ENCODE measurements at regions not wholly inside any gene's neighbourhood (a gene's known extent, or its start where the extent isn't known, plus 50 kb on each side); places are given as distances from the start of the nearest gene placed in this dataset.

- DNase-seq, result no peak
These were observed 928.9 kb downstream of the TBC1D22A start for GRCh38 chr22:47691152-47691895.

GRCh38 chr22:47690586-47690985, 928.1 kb downstream of the TBC1D22A start:
- DNase-seq, result no peak

DNA sequence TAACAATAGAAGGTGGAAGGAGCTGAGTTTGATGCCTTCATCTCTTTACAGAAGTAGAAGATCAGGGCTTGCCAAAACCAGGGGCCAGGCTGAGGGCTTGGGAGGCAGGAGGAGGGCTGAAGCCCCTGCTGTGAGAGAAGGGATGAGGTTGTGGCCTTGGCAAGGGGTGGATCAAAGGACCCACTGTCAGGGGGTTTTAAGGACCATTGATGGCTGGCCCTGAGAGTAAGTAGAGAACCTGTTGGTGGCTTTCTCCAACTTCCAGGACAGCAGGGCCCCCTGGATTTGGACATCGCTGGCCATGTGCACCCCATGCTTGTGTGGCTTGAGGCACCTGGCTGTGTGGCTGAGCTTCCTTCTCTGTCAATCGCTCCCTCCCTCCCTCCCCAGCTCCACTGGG, 927.7 kb downstream of the TBC1D22A start:
- DNase-seq, result no peak

DNA sequence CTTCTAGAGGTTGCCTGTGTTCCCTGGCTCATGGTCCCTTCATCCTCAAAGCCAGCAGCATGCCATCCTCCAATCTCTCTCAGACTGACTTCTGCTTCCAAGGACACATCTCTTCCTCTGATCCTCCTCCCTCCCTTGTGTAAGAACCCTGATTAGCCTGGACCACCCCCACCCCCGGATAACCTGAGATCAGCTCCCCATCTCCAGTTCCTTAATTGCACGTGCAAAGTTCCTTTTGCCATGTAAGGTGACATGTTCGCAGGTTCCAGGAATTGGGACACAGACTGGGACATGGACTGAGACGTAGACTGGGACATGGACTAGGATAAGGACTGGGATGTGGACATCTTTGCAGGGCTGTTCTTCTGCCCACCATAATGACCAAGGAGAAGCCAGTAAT, 925.3 kb downstream of the TBC1D22A start:
- DNase-seq, result no peak

DNA sequence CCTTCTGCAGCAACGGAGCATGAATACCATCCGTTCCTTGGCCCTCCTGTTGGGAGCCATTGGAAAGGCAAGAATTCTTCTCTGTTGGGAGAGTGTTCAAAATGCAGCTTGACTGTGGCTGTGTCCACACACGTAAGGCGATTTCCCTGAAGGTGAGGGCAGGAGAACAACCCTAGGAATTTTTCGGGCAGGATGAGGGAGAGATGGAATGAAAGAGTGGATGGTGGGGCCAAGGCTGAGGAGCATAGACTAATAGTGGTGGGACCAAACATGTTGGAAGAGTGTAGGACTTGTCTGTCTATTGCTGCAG, 924.9 kb downstream of the TBC1D22A start:
- DNase-seq, result no peak

DNA sequence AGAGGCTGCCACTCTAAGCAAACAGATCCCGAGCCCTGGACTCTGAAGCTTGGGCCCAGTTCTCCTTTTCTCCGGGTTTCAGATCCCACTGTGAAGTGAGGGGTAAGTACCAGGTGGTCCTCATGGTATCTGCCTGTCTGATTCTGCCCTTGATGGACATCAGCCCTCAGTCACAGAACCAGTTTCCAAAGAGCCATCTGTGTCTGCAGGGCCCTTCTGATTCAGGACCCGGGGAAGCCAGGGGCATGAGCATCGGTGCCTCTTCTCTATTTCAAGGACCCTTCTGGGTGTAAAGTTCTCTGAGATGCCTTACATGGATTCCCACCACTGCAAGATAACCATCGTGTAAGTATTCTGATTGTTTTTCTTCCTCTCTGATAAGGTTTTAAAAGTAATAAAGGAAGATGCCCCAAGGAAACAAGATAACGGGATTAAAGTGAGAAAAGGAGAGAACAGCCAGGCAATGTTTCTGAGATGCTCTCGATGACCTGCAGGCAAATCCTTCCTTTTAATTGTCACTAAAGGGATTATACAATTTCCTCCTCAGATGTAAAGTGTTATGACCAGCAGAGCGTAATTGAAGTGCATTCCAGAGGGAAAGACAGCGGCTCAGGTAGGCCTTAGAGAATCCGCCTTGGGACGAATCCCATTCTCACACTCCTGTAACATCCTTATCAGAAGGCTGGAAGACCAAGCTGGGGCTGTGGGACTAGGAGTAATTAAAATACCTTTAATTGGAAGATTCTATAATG, 924.3 kb downstream of the TBC1D22A start:
- no peak for DNase-seq

DNA sequence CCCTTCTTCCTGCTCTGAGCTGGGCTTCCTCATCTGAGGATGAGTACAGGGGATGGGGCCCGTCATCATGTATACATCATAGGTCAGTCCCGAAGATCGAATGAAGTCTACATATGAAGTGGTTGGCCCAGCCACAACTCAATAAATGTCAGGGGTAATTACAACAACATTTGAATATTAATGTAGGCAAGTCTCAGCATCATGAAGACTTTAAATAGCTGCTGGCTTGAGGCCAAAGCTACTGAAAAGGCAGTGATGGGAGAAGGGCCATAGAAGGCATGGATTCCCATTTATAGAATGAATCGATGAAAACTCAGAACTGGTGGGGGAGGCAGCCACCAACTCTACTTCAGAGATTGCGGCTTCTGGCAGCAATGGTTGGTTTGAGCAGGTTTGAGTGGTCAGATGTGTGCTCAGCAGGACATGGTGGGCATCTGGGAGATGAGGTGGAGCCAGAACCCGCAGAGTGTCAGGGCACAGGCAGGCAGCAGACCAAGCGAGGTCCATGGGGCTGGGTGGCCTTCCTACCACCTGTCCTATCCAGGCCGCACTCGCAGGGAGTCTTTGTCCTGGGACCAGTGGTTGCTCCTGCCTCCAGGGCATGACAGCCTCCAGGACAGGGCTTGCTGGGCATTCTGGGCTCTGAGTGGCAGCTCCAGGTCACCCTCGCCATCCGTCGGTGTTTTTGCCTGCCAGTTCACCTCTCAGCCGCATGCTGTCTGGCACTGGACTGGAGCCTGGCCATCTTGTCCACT, 919.1 kb downstream of the TBC1D22A start:
- no peak for DNase-seq

DNA sequence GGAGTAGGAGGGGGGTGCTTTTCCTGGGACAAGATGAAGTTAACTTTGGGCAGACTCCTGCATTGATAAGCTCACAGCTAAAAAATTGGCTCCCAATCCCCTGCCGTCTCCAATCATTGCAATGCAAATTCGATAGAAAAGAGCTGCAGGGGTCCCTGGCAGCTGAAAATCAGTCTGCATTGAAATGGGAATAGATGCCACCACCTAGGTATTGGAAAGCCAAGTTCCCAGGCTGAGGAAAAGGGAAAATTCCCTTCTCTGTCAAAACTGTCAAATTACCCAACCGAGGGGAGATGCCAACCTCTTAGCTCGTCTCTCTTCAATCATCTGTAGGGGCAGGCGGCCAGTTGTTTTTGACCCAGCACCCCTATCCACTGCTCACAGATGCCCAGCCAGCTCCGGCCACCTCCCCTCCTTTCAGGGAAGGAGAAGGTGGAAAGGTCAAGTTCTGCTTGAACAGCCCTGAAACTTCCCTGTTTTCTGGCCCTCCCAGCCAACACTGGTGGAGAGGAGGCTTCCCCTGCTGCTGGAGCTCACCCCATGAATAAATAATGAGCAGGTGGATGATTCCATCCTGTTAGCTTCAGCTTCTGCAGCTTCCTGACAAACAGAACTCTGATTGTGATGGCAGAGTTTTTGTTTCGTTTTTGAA, 916.3 kb downstream of the TBC1D22A start:
- no peak for DNase-seq

GRCh38 chr22:47678048-47678447, 915.6 kb downstream of the TBC1D22A start:
- no peak for DNase-seq

- DNase-seq, result no peak
These were observed 914.2 kb downstream of the TBC1D22A start for GRCh38 chr22:47676685-47677084.

GRCh38 chr22:47674600-47674999, 912.1 kb downstream of the TBC1D22A start:
- no peak for DNase-seq

GRCh38 chr22:47673557-47673956, 911.1 kb downstream of the TBC1D22A start:
- DNase-seq, result no peak

- DNase-seq, result no peak
These were observed 910.1 kb downstream of the TBC1D22A start for GRCh38 chr22:47672526-47672925.

DNA sequence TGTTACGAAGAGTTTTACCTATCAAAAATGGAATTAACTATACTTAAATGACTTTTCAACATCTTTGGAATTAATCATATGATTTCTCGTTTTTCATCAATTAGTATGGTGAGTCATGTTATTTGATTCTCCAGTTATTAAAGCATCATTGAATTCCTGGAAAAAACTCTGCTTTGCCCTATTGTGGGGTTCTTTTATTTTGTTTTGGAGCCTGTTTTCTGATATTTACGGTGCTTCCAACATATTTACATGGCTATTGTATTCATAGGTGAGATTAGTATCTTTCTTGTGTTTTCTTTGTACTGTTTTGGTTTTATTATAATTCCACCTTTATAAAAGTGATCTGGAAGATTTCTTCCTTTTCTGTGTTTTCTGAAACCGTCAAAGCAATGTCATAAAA, 902.7 kb downstream of the TBC1D22A start:
- DNase-seq, result no peak

DNA sequence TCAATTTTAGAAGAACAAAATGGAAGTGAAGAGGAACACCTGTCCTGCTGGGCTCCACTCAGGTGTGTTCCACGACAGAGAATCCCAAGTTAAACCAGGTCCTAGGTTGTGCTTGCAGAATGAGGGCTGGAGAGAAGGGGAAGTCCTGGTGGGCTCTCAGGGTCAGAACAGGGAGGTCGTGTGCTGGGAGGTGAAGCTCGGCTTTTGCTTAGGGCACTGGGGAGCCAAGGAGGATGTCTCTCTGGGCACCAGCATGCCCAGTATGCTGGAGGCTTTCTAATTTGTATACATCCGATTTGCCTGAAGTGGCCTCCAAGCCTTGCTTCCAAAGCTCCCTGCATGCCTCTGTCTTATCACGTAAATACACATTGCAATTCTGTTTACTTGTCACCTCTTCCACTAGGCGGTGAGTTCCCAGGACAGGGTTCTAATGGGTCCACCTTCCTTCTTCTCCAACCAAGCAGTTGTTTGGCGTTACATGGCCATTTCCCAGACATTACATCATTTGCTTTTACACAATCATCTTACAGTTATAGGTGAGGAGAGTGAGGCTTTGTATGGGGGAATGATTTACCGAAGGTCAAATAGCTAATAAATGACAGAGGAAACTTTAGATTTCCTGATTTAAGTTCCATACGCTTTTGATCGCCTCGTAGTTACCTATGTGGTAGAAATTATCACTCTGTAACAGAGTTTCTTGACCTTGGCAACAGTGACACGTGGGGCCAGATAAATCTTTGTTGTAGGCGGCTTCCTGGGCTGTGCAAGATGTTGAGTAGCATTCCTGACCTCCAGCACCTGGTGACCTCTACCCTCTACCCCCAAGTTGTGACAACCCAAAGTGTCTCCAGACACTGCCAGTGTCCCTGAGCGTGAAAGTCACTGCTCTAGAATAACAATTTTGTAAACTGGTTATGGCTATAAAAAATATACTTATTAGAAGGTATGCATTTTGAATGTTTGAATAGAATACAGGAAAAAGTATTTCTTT, 901.5 kb downstream of the TBC1D22A start:
- DNase-seq, result no peak

DNA sequence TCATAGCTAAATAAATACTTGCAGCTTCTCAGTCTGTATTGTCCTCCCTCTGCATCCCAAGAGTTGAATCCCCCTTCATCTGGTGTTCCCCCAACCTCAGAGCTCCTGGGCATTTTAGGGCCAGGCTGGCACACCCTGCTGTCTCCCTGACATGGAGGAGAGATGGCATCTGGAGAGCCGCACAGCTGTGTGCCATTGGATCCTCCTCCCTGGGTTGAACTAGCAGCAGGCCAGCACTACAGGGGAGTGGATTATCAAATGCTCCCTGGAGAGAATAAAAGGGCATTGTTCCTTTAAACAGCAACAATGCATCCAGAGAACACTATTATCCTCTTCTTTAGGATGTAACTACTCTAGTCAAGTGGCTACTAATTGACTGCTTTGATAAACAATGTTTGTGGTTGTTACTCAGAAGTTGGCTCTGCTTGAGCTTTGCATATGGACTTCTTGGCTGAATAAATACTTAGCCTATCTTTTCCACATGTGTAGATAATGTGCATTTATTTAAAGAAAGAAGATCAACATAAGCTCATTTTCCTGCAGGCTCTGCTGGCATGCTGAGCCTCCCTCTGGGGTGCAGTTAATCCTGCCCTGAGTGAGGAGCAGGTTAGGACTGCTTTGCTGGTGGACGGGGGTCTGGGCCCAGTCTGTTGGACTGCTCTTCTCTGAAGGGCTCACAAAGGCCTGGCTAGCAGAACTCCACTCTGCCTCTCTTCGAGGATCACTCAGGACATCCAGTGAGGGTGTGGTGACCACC, 897.2 kb downstream of the TBC1D22A start:
- no peak for DNase-seq

DNA sequence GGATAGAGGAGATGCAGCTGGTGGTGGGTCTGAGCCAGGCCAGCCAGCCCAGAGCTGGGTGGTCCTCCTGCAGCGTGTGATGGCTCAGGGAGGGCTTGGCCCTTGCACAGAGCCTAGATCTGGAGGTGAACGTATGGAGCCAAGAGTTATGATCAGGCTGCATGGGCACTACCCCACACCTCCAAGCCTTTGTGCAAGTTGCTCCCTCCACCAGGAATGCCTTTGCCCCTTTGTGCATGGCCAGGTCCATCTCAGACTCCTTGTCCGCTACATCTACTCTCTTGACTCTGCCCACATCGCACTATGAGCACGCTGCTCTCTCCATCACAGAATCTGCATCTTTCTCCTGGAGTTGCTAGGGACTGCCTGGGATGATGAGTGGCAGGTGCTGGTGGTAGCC, 895.7 kb downstream of the TBC1D22A start:
- no peak for DNase-seq

GRCh38 chr22:47657224-47657623, 894.8 kb downstream of the TBC1D22A start:
- DNase-seq, result no peak

- DNase-seq, result no peak
These were observed 894.4 kb downstream of the TBC1D22A start for GRCh38 chr22:47656806-47657205.

DNA sequence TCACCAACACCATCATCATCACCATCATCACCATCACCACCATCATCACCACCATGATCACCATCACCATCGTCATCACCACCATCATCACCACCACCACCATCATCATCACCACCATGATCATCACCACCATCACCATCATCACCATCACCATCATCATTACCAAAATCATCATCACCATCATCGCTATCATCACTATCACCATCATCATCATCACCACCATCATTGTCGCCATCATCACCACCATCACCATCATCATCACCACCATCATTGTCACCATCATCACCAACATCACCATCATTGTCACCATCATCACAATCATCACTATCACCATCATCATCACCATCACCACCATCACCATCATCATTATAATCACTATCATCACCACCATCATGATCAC, 893.5 kb downstream of the TBC1D22A start:
- no peak for DNase-seq

GRCh38 chr22:47654922-47655491, 892.6 kb downstream of the TBC1D22A start:
- no peak for DNase-seq

All from 8988T (cell line).